RWPE2 (cell line): ENCODE measurements at regions not wholly inside any gene's neighbourhood (a gene's known extent, or its start where the extent isn't known, plus 50 kb on each side); places are given as distances from the start of the nearest gene placed in this dataset.

Experiments used
- ATAC-seq: fragments of 200-7000 bp; cut with Tn5 transposase; 3 replicates; pipeline ENCODE4 v1.9.1; 2021; ENCODE audit warnings: low read depth
- DNase-seq: peaks from one replicate; pipeline ENCODE4 v3.0.0-alpha.2; 2020; ENCODE audit warnings: low spot score
- H3K27ac ChIP-seq: fragments of 450-650 bp; 2 replicates; pipeline ENCODE4 v1.5.1; 2017; ENCODE audit warnings: mild to moderate bottlenecking; ENCODE audit not compliant: poor library complexity, severe bottlenecking
- H3K27me3 ChIP-seq: fragments of 250-450 bp; sonication (Bioruptor Pico); 2 replicates; pipeline ENCODE4 v1.5.1; 2021; ENCODE audit warnings: mild to moderate bottlenecking, moderate library complexity; ENCODE audit not compliant: insufficient read depth, poor library complexity, severe bottlenecking
- H3K36me3 ChIP-seq: fragments of 250-450 bp; sonication (Bioruptor Pico); 2 replicates; pipeline ENCODE4 v1.5.1; 2020; ENCODE audit warnings: low read depth, mild to moderate bottlenecking, moderate library complexity
- H3K4me1 ChIP-seq: fragments of 250-450 bp; sonication (Bioruptor Pico); 2 replicates; pipeline ENCODE4 v1.5.1; 2021; ENCODE audit warnings: mild to moderate bottlenecking, moderate library complexity; ENCODE audit not compliant: insufficient read depth, poor library complexity, severe bottlenecking
- H3K4me3 ChIP-seq: fragments of 250-450 bp; sonication (Bioruptor Pico); 2 replicates; pipeline ENCODE4 v1.5.1; 2021; ENCODE audit warnings: mild to moderate bottlenecking, moderate library complexity; ENCODE audit not compliant: severe bottlenecking
- H3K9me3 ChIP-seq: fragments of 250-450 bp; sonication (Bioruptor Pico); 2 replicates; pipeline ENCODE4 v1.5.1; 2021; ENCODE audit warnings: mild to moderate bottlenecking, moderate library complexity; ENCODE audit not compliant: severe bottlenecking
- TF ChIP-seq, protein P1 (sequence below): fragments of 450-650 bp; IDR thresholded peaks from one replicate; pipeline ENCODE4 v1.5.1; 2017; ENCODE audit warnings: mild to moderate bottlenecking, moderate library complexity; ENCODE audit not compliant: poor library complexity, severe bottlenecking

DNA sequence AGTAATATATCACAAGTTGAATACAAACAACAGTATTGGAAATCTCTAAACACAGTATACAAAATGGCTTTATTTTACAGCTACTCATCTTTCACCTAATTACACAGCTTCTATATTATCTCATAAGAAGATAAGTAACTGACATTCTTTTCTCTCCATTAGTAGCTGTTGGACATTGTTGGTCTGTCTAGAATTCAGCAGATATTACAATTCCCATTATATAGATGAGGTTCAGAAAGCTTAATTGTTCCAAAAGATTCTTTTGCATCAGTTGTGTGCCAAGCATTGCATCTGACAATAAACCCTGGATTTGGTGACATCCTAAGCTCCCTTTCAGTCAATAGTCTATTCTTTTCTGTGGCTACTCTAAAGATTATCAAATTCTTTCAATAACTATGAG, 187.0 kb downstream of the NTMT2 start:
- ATAC-seq, result no peak
- Histone ChIP-seq H3K36me3 (no peaks in the 10 kb centered on the region), H3K27me3 (no peaks in the 10 kb centered on the region), H3K4me1 (no peaks in the 10 kb centered on the region), H3K9me3 (no peaks in the 10 kb centered on the region), H3K4me3 (no peak overlapping the region), H3K27ac (no peak overlapping the region)
- no peak for DNase-seq
- TF ChIP-seq, protein P1, sequence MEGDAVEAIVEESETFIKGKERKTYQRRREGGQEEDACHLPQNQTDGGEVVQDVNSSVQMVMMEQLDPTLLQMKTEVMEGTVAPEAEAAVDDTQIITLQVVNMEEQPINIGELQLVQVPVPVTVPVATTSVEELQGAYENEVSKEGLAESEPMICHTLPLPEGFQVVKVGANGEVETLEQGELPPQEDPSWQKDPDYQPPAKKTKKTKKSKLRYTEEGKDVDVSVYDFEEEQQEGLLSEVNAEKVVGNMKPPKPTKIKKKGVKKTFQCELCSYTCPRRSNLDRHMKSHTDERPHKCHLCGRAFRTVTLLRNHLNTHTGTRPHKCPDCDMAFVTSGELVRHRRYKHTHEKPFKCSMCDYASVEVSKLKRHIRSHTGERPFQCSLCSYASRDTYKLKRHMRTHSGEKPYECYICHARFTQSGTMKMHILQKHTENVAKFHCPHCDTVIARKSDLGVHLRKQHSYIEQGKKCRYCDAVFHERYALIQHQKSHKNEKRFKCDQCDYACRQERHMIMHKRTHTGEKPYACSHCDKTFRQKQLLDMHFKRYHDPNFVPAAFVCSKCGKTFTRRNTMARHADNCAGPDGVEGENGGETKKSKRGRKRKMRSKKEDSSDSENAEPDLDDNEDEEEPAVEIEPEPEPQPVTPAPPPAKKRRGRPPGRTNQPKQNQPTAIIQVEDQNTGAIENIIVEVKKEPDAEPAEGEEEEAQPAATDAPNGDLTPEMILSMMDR, result no peak

DNA sequence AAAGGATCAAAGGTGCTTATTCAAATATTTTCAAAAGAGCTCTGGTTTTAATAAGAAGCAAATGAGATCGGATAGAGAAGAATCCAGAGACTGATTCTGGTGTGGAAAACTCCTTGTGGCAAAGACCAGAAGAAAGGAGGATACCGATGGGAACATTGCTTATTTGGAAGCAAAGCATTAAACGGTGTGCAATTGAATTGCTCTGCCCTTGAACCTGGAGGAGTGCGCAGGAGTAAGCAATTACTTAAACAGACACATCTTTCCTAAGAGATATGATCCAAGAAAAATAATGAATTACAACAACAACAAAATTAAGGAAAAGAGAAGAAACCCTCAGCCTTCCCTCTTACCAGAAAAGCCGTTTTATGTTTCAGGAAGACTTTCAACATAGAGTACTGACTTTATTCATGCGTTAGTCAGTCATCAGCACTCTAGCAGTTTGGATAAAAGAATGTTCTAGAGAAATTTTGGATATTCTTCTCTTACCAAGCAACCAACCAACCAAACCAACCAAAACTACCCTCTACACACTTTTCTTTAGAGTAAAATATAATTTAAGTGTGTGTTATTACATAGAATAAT, 191.7 kb downstream of the NTMT2 start:
- H3K36me3 ChIP-seq, result no peaks in the 10 kb centered on the region
- TF ChIP-seq, protein P1, result no peak
- H3K27ac ChIP-seq, result no peak overlapping the region
- H3K9me3 ChIP-seq, result no peaks in the 10 kb centered on the region
- H3K4me3 ChIP-seq, result no peak overlapping the region
- no peaks in the 10 kb centered on the region for H3K4me1 ChIP-seq
- no peaks in the 10 kb centered on the region for H3K27me3 ChIP-seq
- ATAC-seq (no peak), DNase-seq (no peak)

- DNase-seq (no peak), ATAC-seq (no peak)
- Histone ChIP-seq H3K9me3 (no peaks in the 10 kb centered on the region), H3K27me3 (no peaks in the 10 kb centered on the region), H3K4me3 (no peak overlapping the region), H3K4me1 (no peaks in the 10 kb centered on the region), H3K36me3 (no peaks in the 10 kb centered on the region), H3K27ac (no peak overlapping the region)
- TF ChIP-seq, protein P1, result no peak
Measured at GRCh38 chr1:170339534-170339933, 192.4 kb upstream of the GORAB start.

DNA sequence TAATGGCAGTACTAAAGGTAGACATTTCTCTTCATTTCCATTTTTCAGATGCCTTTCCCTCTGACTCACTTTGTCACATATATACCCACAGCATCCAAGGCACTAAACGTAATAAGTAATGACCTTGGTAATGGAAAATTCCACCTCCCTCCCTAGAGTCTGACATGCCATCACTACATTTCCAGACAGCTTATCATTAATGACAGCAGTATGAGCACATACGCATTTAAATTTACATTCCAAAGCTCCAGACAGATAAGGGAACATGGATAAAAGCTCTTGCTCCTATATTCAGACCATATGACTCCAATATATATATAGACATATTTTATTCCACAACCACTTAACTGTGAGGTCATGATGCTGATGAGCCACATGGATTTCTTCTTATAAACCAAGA, 191.7 kb upstream of the GORAB start:
- Histone ChIP-seq H3K4me1 (no peaks in the 10 kb centered on the region), H3K27me3 (no peaks in the 10 kb centered on the region), H3K36me3 (no peaks in the 10 kb centered on the region), H3K9me3 (no peaks in the 10 kb centered on the region), H3K4me3 (no peak overlapping the region), H3K27ac (no peak overlapping the region)
- TF ChIP-seq, protein P1, result no peak
- DNase-seq (no peak), ATAC-seq (no peak)

- no peaks in the 10 kb centered on the region for H3K4me1 ChIP-seq
- H3K9me3 ChIP-seq, result no peaks in the 10 kb centered on the region
- DNase-seq, result no peak
- no peak overlapping the region for H3K27ac ChIP-seq
- no peaks in the 10 kb centered on the region for H3K27me3 ChIP-seq
- no peak for ATAC-seq
- no peaks in the 10 kb centered on the region for H3K36me3 ChIP-seq
- TF ChIP-seq, protein P1, result no peak
- no peak overlapping the region for H3K4me3 ChIP-seq
Measured at GRCh38 chr1:170351366-170351946, 180.5 kb upstream of the GORAB start.
